Vagina (tissue), 2 donors: ENCODE measurements at regions not wholly inside any gene's neighbourhood (a gene's known extent, or its start where the extent isn't known, plus 50 kb on each side); places are given as distances from the start of the nearest gene placed in this dataset.

ENCODE experiments used
- CTCF ChIP-seq, 3 experiments: fragments of 450-650 bp in 2 of 3; fragments of 200-600 bp in 1 of 3; sonication (generic) in 1 of 3; IDR thresholded peaks; one replicate each; pipeline ENCODE4 v1.5.1; 2017 to 2019; ENCODE audit warnings: antibody characterized with exemption in 3 of 3, mild to moderate bottlenecking in 2 of 3, moderate library complexity in 2 of 3
- POLR2A ChIP-seq, 2 donors: fragments of 450-650 bp; IDR thresholded peaks; one replicate each; pipeline ENCODE4 v1.6.1; 2017; ENCODE audit warnings: antibody characterized with exemption in 2 of 2, mild to moderate bottlenecking in 2 of 2, moderate library complexity in 2 of 2
- POLR2AphosphoS5 ChIP-seq, 2 donors: sonication (generic); formaldehyde crosslinking; IDR thresholded peaks; one replicate each; pipeline ENCODE4 v1.9.0; 2017; ENCODE audit warnings: antibody characterized with exemption in 2 of 2, mild to moderate bottlenecking in 2 of 2, low read depth in 1 of 2; ENCODE audit not compliant: insufficient read depth in 1 of 2

DNA sequence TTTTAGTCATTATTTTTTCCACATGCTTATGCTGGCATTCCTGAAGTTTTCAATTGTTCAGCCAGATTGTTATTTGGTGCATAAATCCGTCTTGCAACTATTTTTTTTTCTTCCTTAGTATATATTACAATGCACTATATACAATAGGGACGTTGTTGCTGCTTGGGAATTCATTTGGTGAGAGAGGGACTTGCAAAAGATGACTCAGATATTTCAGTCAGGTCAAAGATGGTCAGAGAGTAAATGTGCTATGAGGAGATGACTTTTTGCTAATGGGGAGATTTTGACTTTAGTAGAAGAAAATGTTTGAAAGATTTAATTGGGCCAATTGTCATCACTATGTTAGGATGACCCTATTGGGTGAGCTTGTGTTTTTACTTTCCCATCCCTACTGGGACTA is 348.4 kb upstream of the MTPN start:
- TF ChIP-seq CTCF (IDR thresholded peaks at IDR 0.05) = no peak
- TF ChIP-seq POLR2AphosphoS5 (IDR thresholded peaks at IDR 0.05; ENCODE audit: insufficient read depth in 1 of 2, low read depth in 1 of 2) = no peak
- TF ChIP-seq POLR2A (IDR thresholded peaks at IDR 0.05) = no peak
